ENCODE measurements at regions not wholly inside any gene's neighbourhood (a gene's known extent, or its start where the extent isn't known, plus 50 kb on each side); places are given as distances from the start of the nearest gene placed in this dataset.

DNA sequence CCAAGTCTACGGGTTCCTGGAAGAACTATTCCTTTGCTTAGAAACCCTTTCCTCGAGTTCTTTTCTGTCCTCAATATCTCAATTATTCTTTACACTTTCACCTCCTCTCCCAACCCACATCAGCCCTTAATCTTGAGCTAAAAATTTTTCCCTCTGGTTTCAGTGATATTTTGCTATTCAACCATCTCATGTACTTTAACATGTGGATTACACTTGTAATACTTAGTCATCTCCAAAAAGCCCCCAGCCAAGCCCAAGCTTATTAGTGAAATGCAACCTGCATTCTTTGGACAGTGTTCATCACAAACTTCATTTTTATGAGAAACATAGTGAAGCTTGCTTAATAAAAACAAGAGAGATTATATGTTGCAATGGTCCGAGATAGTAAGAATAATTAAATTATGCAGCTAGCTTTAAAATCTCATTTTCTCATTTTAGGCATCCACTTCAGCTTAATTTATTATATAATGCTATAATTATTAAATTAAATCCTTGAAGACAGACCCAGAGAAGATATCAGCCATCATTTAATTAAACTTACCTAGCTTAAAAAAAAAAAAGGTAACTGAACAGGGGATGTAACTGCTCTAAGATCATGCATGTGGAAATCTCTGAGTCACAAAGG, 534.5 kb upstream of the TBL1XR1 start:
- TF ChIP-seq FOXP2 (optimal IDR thresholded peaks at IDR 0.05; ENCODE audit: borderline replicate concordance, extremely low read depth, extremely low read length, insufficient read depth) (no peak), POLR2AphosphoS5 (IDR thresholded peaks at IDR 0.05; ENCODE audit: low read depth, low read length) (no peak), REST (IDR thresholded peaks at IDR 0.05; ENCODE audit: insufficient read depth in 1 of 2, low read depth in 2 of 2, low read length in 2 of 2) (no peak), TAF1 (IDR thresholded peaks at IDR 0.05; ENCODE audit: borderline replicate concordance, insufficient read depth, low read length) (no peak), SIN3A (IDR thresholded peaks at IDR 0.05; ENCODE audit: borderline replicate concordance, insufficient read depth, low read length) (no peak)

- TF ChIP-seq SIN3A (IDR thresholded peaks at IDR 0.05; ENCODE audit: borderline replicate concordance, insufficient read depth, low read length): no peak
- TF ChIP-seq POLR2AphosphoS5 (IDR thresholded peaks at IDR 0.05; ENCODE audit: low read depth, low read length): no peak
- no peak for TF ChIP-seq TAF1 (IDR thresholded peaks at IDR 0.05; ENCODE audit: borderline replicate concordance, insufficient read depth, low read length)
- no peak for TF ChIP-seq REST (IDR thresholded peaks at IDR 0.05; ENCODE audit: insufficient read depth in 1 of 2, low read depth in 2 of 2, low read length in 2 of 2)
- no peak for TF ChIP-seq FOXP2 (optimal IDR thresholded peaks at IDR 0.05; ENCODE audit: borderline replicate concordance, extremely low read depth, extremely low read length, insufficient read depth)
Observed at GRCh38 chr3:177733233-177733632, 536.0 kb upstream of the TBL1XR1 start.

GRCh38 chr3:177733936-177734335, 536.7 kb upstream of the TBL1XR1 start:
- no peak for TF ChIP-seq FOXP2 (optimal IDR thresholded peaks at IDR 0.05; ENCODE audit: borderline replicate concordance, extremely low read depth, extremely low read length, insufficient read depth)
- TF ChIP-seq SIN3A (IDR thresholded peaks at IDR 0.05; ENCODE audit: borderline replicate concordance, insufficient read depth, low read length): no peak
- no peak for TF ChIP-seq REST (IDR thresholded peaks at IDR 0.05; ENCODE audit: insufficient read depth in 1 of 2, low read depth in 2 of 2, low read length in 2 of 2)
- TF ChIP-seq POLR2AphosphoS5 (IDR thresholded peaks at IDR 0.05; ENCODE audit: low read depth, low read length): no peak
- TF ChIP-seq TAF1 (IDR thresholded peaks at IDR 0.05; ENCODE audit: borderline replicate concordance, insufficient read depth, low read length): no peak

DNA sequence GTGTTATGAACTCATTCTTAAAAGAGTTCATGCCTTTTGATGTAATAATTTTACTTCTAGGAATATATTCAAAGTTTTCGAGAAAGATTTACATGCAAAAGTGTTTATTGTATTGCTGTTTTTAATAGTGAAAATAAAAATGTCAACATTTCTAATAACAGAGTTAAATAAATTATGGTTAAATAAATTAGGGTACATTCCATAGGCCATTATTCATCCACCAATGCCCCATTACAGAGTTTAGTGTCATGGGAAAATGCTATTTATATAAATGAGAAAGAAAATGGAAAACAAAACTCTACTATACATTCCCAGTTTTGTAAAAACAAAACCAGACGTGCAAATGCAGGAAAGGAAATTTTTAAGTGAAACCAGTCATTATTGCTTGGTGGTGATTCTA, 538.1 kb upstream of the TBL1XR1 start:
- TF ChIP-seq REST (IDR thresholded peaks at IDR 0.05; ENCODE audit: insufficient read depth in 1 of 2, low read depth in 2 of 2, low read length in 2 of 2) (no peak), TAF1 (IDR thresholded peaks at IDR 0.05; ENCODE audit: borderline replicate concordance, insufficient read depth, low read length) (no peak), FOXP2 (optimal IDR thresholded peaks at IDR 0.05; ENCODE audit: borderline replicate concordance, extremely low read depth, extremely low read length, insufficient read depth) (no peak), POLR2AphosphoS5 (IDR thresholded peaks at IDR 0.05; ENCODE audit: low read depth, low read length) (no peak), SIN3A (IDR thresholded peaks at IDR 0.05; ENCODE audit: borderline replicate concordance, insufficient read depth, low read length) (no peak)
